Mesendoderm (in vitro differentiated cells): ENCODE measurements at regions not wholly inside any gene's neighbourhood (a gene's known extent, or its start where the extent isn't known, plus 50 kb on each side); places are given as distances from the start of the nearest gene placed in this dataset.
"Not testable (repeated sequence)": the region's sequence is repeated elsewhere in the genome, so short reads cannot be mapped to it uniquely, and the experiment has no call there.

Experiments used
- DNase-seq: peaks from one replicate; pipeline ENCODE4 v3.0.0; 2013
- H2AK5ac ChIP-seq: 2 replicates; pipeline ENCODE4 v1.6.1; 2013; ENCODE audit warnings: low read length, inconsistent platforms
- H2BK120ac ChIP-seq: 2 replicates; pipeline ENCODE4 v1.6.1; 2013; ENCODE audit warnings: low read depth, mild to moderate bottlenecking, low read length, moderate library complexity, mixed read lengths
- H2BK15ac ChIP-seq: replicated peaks from 2 replicates; pipeline ENCODE4 v1.6.1; 2013; ENCODE audit warnings: low read depth, mild to moderate bottlenecking, moderate library complexity
- H2BK5ac ChIP-seq: 2 replicates; pipeline ENCODE4 v1.6.1; 2013; ENCODE audit warnings: low read length, inconsistent platforms
- H3K18ac ChIP-seq: 2 replicates; pipeline ENCODE4 v1.6.1; 2013; ENCODE audit warnings: mild to moderate bottlenecking, low read length, mixed read lengths
- H3K23ac ChIP-seq: one replicate; pipeline ENCODE4 v1.6.1; 2013; ENCODE audit warnings: low read length
- H3K27ac ChIP-seq: 2 replicates; pipeline ENCODE4 v1.5.1; 2013; ENCODE audit warnings: low read depth, mild to moderate bottlenecking, inconsistent platforms, low read length, moderate library complexity
- H3K27me3 ChIP-seq: 2 replicates; pipeline ENCODE4 v1.6.1; 2013; ENCODE audit warnings: low read length, control low read depth, mild to moderate bottlenecking, inconsistent platforms; ENCODE audit not compliant: insufficient read depth, poor library complexity
- H3K36me3 ChIP-seq: 2 replicates; pipeline ENCODE4 v1.6.1; 2013; ENCODE audit warnings: low read length, inconsistent platforms; ENCODE audit not compliant: control insufficient read depth, insufficient read depth
- H3K4ac ChIP-seq: one replicate; pipeline ENCODE4 v1.6.1; 2013; ENCODE audit warnings: low read depth, mild to moderate bottlenecking, low read length, moderate library complexity
- H3K4me1 ChIP-seq: 2 replicates; pipeline ENCODE4 v1.6.1; 2013; ENCODE audit warnings: low read depth, low read length, inconsistent platforms; ENCODE audit not compliant: control insufficient read depth
- H3K4me2 ChIP-seq: 2 replicates; pipeline ENCODE4 v1.6.1; 2013; ENCODE audit warnings: low read length
- H3K4me3 ChIP-seq: 2 replicates; pipeline ENCODE4 v1.5.1; 2013; ENCODE audit warnings: mild to moderate bottlenecking, low read length
- H3K56ac ChIP-seq: one replicate; pipeline ENCODE4 v1.6.1; 2013; ENCODE audit warnings: low read length
- H3K79me1 ChIP-seq: 2 replicates; pipeline ENCODE4 v1.6.1; 2013; ENCODE audit warnings: low read length, inconsistent platforms
- H3K79me2 ChIP-seq: 2 replicates; pipeline ENCODE4 v1.6.1; 2013; ENCODE audit warnings: mild to moderate bottlenecking, low read length; ENCODE audit not compliant: control insufficient read depth, insufficient read depth
- H3K9ac ChIP-seq: 2 replicates; pipeline ENCODE4 v1.6.1; 2013; ENCODE audit warnings: low read length, inconsistent platforms
- H4K5ac ChIP-seq: one replicate; pipeline ENCODE4 v1.6.1; 2013; ENCODE audit warnings: low read length
- H4K8ac ChIP-seq: one replicate; pipeline ENCODE4 v1.6.1; 2013; ENCODE audit warnings: low read depth, mild to moderate bottlenecking, control low read depth, low read length, moderate library complexity
- WGBS: extraction: QIAGEN DNeasy Blood & Tissue Kit; methylation state at CpG from one replicate; pipeline ENCODE4 v1.1.7; 2013; ENCODE audit warnings: low lambda C conversion rate, missing lambda C conversion rate; ENCODE audit not compliant: insufficient coverage; ENCODE audit errors: extremely low coverage; 5-methylcytosine and 5-hydroxymethylcytosine counted together

GRCh38 chr1:174080819-174081218 lies 58.7 kb upstream of the RC3H1 start:
- H3K4me1 ChIP-seq: peaks cover 4% of the 10 kb centered on the region
- H3K4me3 ChIP-seq: no peak overlapping the region
- H2BK120ac ChIP-seq: no peak overlapping the region
- H2BK15ac ChIP-seq: no peak overlapping the region
- WGBS: no CpG with 5 or more reads among the region's 1 CpG
- H3K56ac ChIP-seq: no peak overlapping the region
- H3K23ac ChIP-seq: no peak overlapping the region
- H3K4ac ChIP-seq: no peak overlapping the region
- no peaks in the 10 kb centered on the region for H3K79me1 ChIP-seq
- DNase-seq: peak; percentile 46
- no peak overlapping the region for H3K9ac ChIP-seq
- no peaks in the 10 kb centered on the region for H3K79me2 ChIP-seq
- no peak overlapping the region for H3K27ac ChIP-seq
- no peaks in the 10 kb centered on the region for H3K27me3 ChIP-seq
- no peak overlapping the region for H2BK5ac ChIP-seq
- no peak overlapping the region for H4K8ac ChIP-seq
- no peak overlapping the region for H3K4me2 ChIP-seq
- no peak overlapping the region for H3K18ac ChIP-seq
- no peaks in the 10 kb centered on the region for H3K36me3 ChIP-seq
- H2AK5ac ChIP-seq: no peak overlapping the region
- no peak overlapping the region for H4K5ac ChIP-seq

GRCh38 chr1:174079796-174080195 lies 57.6 kb upstream of the RC3H1 start:
- H3K9ac ChIP-seq: no peak overlapping the region
- DNase-seq: no peak
- H4K5ac ChIP-seq: no peak overlapping the region
- H2BK5ac ChIP-seq: no peak overlapping the region
- no peak overlapping the region for H3K18ac ChIP-seq
- H3K4me3 ChIP-seq: no peak overlapping the region
- H3K4me2 ChIP-seq: no peak overlapping the region
- no peak overlapping the region for H3K23ac ChIP-seq
- no peaks in the 10 kb centered on the region for H3K27me3 ChIP-seq
- H3K56ac ChIP-seq: no peak overlapping the region
- no peak overlapping the region for H3K27ac ChIP-seq
- no peak overlapping the region for H2BK120ac ChIP-seq
- no peak overlapping the region for H2AK5ac ChIP-seq
- H3K79me2 ChIP-seq: no peaks in the 10 kb centered on the region
- H4K8ac ChIP-seq: no peak overlapping the region
- no peaks in the 10 kb centered on the region for H3K79me1 ChIP-seq
- H3K4ac ChIP-seq: no peak overlapping the region
- no peaks in the 10 kb centered on the region for H3K36me3 ChIP-seq
- no peak overlapping the region for H2BK15ac ChIP-seq
- H3K4me1 ChIP-seq: peaks cover 4% of the 10 kb centered on the region

GRCh38 chr1:174078916-174079315 lies 56.8 kb upstream of the RC3H1 start:
- H3K18ac ChIP-seq, H3K27ac ChIP-seq, H3K79me1 ChIP-seq, H3K56ac ChIP-seq, H3K36me3 ChIP-seq, H4K5ac ChIP-seq, H3K9ac ChIP-seq, H4K8ac ChIP-seq, H3K4me2 ChIP-seq, H2BK15ac ChIP-seq, H3K4me1 ChIP-seq, H3K4ac ChIP-seq, H2BK120ac ChIP-seq, H2AK5ac ChIP-seq, H2BK5ac ChIP-seq, H3K27me3 ChIP-seq, H3K4me3 ChIP-seq, DNase-seq, H3K79me2 ChIP-seq, H3K23ac ChIP-seq: not testable (repeated sequence)
- WGBS: no CpG with 5 or more reads among the region's 5 CpGs

GRCh38 chr1:174077749-174078490 lies 55.8 kb upstream of the RC3H1 start:
- no CpG with 5 or more reads among the region's 7 CpGs for WGBS
- Histone ChIP-seq H3K4me2 (no peak overlapping the region), H3K4me1 (peaks cover 4% of the 10 kb centered on the region), H3K9ac (no peak overlapping the region), H3K27ac (no peak overlapping the region), H3K4ac (no peak overlapping the region), H3K36me3 (no peaks in the 10 kb centered on the region), H2BK15ac (no peak overlapping the region), H3K4me3 (no peak overlapping the region), H3K79me1 (no peaks in the 10 kb centered on the region), H2AK5ac (no peak overlapping the region), H3K27me3 (no peaks in the 10 kb centered on the region), H4K5ac (no peak overlapping the region), H3K56ac (no peak overlapping the region), H2BK120ac (no peak overlapping the region), H3K18ac (peak overlapping the region; percentile 51), H4K8ac (no peak overlapping the region), H3K79me2 (no peaks in the 10 kb centered on the region), H2BK5ac (no peak overlapping the region), H3K23ac (no peak overlapping the region)
- peak; percentile 34 for DNase-seq

GRCh38 chr1:174075245-174075692 lies 53.1 kb upstream of the RC3H1 start:
- H2BK120ac ChIP-seq: no peak overlapping the region
- H3K79me1 ChIP-seq: no peaks in the 10 kb centered on the region
- no peak overlapping the region for H4K8ac ChIP-seq
- no peaks in the 10 kb centered on the region for H3K27me3 ChIP-seq
- H3K4me3 ChIP-seq: no peak overlapping the region
- H3K18ac ChIP-seq: no peak overlapping the region
- no CpG with 5 or more reads among the region's 2 CpGs for WGBS
- H3K27ac ChIP-seq: no peak overlapping the region
- H2BK5ac ChIP-seq: no peak overlapping the region
- H3K4ac ChIP-seq: no peak overlapping the region
- peak; percentile 11 for DNase-seq
- H2AK5ac ChIP-seq: no peak overlapping the region
- H3K36me3 ChIP-seq: no peaks in the 10 kb centered on the region
- no peak overlapping the region for H3K4me2 ChIP-seq
- no peak overlapping the region for H3K9ac ChIP-seq
- no peak overlapping the region for H4K5ac ChIP-seq
- H3K4me1 ChIP-seq: no peaks in the 10 kb centered on the region
- H3K56ac ChIP-seq: no peak overlapping the region
- H3K23ac ChIP-seq: no peak overlapping the region
- no peaks in the 10 kb centered on the region for H3K79me2 ChIP-seq
- H2BK15ac ChIP-seq: no peak overlapping the region

- no peaks in the 10 kb centered on the region for H3K4me1 ChIP-seq
- no peak overlapping the region for H3K4me2 ChIP-seq
- no peak for DNase-seq
- H3K4me3 ChIP-seq: no peak overlapping the region
- H2BK15ac ChIP-seq: no peak overlapping the region
- H3K36me3 ChIP-seq: no peaks in the 10 kb centered on the region
- no peak overlapping the region for H2BK120ac ChIP-seq
- no peak overlapping the region for H3K27ac ChIP-seq
- WGBS: no CpG with 5 or more reads among the region's 2 CpGs
- H3K18ac ChIP-seq: no peak overlapping the region
- H3K56ac ChIP-seq: no peak overlapping the region
- H3K27me3 ChIP-seq: no peaks in the 10 kb centered on the region
- H4K5ac ChIP-seq: no peak overlapping the region
- H3K79me1 ChIP-seq: no peaks in the 10 kb centered on the region
- H3K9ac ChIP-seq: no peak overlapping the region
- no peak overlapping the region for H3K23ac ChIP-seq
- no peak overlapping the region for H3K4ac ChIP-seq
- no peaks in the 10 kb centered on the region for H3K79me2 ChIP-seq
- H4K8ac ChIP-seq: no peak overlapping the region
- no peak overlapping the region for H2BK5ac ChIP-seq
- H2AK5ac ChIP-seq: no peak overlapping the region
Measured at GRCh38 chr1:174074757-174075156, 52.6 kb upstream of the RC3H1 start.
